Thoracic aorta (tissue), 2 donors: ENCODE measurements at regions not wholly inside any gene's neighbourhood (a gene's known extent, or its start where the extent isn't known, plus 50 kb on each side); places are given as distances from the start of the nearest gene placed in this dataset.
"Not testable (repeated sequence)": the region's sequence is repeated elsewhere in the genome, so short reads cannot be mapped to it uniquely, and the experiment has no call there.

Experiments
- ATAC-seq: fragments of 150-250 bp; one replicate; pipeline ENCODE4 v1.8.0; 2017; ENCODE audit warnings: low read depth; ENCODE audit not compliant: insufficient number of reproducible peaks, low FRiP score
- DNase-seq: peaks from one replicate; pipeline ENCODE4 v3.0.0-alpha.2; 2020; ENCODE audit warnings: low spot score
- H3K27ac ChIP-seq, 2 donors: fragments of 200-600 bp; sonication (generic); 1 replicate in 1 of 2; 2 replicates in 1 of 2; pipeline ENCODE4 v1.5.1; 2016; ENCODE audit warnings: mild to moderate bottlenecking in 2 of 2, moderate library complexity in 2 of 2
- H3K27me3 ChIP-seq: fragments of 200-600 bp; sonication (generic); replicated peaks from 2 replicates; pipeline ENCODE4 v1.6.0; 2016; ENCODE audit warnings: mild to moderate bottlenecking; ENCODE audit not compliant: insufficient read depth
- H3K36me3 ChIP-seq: fragments of 200-600 bp; sonication (generic); one replicate; pipeline ENCODE4 v1.5.1; 2016
- H3K4me1 ChIP-seq, 2 donors: fragments of 200-600 bp; sonication (generic); 1 replicate in 1 of 2; 2 replicates in 1 of 2; pipeline versions ENCODE4 v1.5.1 to v1.6.0; 2016; ENCODE audit warnings: low read depth in 2 of 2, mild to moderate bottlenecking in 1 of 2; ENCODE audit not compliant: control insufficient read depth in 1 of 2
- H3K4me3 ChIP-seq: fragments of 200-600 bp; sonication (generic); 2 replicates; pipeline ENCODE4 v1.5.1; 2016; ENCODE audit warnings: mild to moderate bottlenecking
- H3K9me3 ChIP-seq: fragments of 200-600 bp; sonication (generic); 2 replicates; pipeline ENCODE4 v1.5.1; 2016
- TF ChIP-seq, protein P1 (sequence below): fragments of 200-600 bp; sonication (generic); IDR thresholded peaks from one replicate; pipeline ENCODE4 v1.5.1; 2019; ENCODE audit warnings: antibody characterized with exemption

DNA sequence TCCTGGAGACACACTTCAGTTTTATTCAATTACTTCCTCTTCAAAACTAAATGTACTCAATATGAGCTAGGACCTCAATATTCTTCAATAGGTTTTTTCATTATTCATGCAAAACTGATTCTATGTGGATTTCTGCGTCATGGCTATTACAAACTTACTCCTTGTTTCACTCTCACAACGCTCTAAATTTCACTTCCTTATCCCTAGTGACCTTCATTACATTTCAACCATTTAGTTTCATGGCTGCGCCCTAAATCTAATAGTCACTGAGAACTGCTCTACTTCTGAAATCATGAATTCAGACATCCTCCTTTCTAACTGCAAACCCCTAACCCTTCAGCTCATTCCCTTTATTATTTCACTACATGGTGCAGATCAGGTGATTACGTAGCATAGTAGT lies 93.9 kb downstream of the SLC25A46 start:
- no peaks in the 10 kb centered on the region for H3K9me3 ChIP-seq
- H3K27me3 ChIP-seq = no peaks in the 10 kb centered on the region
- H3K4me3 ChIP-seq = no peak overlapping the region
- no peak overlapping the region for H3K27ac ChIP-seq
- no peak for DNase-seq
- no peaks in the 10 kb centered on the region for H3K36me3 ChIP-seq
- TF ChIP-seq, protein P1, sequence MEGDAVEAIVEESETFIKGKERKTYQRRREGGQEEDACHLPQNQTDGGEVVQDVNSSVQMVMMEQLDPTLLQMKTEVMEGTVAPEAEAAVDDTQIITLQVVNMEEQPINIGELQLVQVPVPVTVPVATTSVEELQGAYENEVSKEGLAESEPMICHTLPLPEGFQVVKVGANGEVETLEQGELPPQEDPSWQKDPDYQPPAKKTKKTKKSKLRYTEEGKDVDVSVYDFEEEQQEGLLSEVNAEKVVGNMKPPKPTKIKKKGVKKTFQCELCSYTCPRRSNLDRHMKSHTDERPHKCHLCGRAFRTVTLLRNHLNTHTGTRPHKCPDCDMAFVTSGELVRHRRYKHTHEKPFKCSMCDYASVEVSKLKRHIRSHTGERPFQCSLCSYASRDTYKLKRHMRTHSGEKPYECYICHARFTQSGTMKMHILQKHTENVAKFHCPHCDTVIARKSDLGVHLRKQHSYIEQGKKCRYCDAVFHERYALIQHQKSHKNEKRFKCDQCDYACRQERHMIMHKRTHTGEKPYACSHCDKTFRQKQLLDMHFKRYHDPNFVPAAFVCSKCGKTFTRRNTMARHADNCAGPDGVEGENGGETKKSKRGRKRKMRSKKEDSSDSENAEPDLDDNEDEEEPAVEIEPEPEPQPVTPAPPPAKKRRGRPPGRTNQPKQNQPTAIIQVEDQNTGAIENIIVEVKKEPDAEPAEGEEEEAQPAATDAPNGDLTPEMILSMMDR = no peak
- ATAC-seq = no peak
- H3K4me1 ChIP-seq = no peaks in the 10 kb centered on the region

DNA sequence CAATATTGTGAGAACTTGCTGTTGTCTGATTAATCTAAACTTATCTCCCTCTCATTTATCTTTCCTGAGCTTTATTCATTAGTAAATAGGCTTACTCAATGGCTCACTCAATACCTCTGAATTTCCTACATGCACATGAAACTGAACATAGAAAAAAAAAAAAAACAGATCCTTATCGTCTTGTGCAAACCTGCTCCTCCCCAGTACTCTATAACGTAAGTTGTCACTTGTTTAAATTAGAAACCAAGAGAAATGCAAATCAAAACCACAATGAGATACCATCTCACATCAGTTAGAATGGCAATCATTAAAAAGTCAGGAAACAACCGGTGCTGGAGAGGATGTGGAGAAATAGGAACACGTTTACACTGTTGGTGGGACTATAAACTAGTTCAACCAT lies 96.1 kb downstream of the SLC25A46 start:
- not testable (repeated sequence) for H3K27me3 ChIP-seq, H3K36me3 ChIP-seq, DNase-seq, ATAC-seq, H3K9me3 ChIP-seq, H3K27ac ChIP-seq, H3K4me1 ChIP-seq, H3K4me3 ChIP-seq

DNA sequence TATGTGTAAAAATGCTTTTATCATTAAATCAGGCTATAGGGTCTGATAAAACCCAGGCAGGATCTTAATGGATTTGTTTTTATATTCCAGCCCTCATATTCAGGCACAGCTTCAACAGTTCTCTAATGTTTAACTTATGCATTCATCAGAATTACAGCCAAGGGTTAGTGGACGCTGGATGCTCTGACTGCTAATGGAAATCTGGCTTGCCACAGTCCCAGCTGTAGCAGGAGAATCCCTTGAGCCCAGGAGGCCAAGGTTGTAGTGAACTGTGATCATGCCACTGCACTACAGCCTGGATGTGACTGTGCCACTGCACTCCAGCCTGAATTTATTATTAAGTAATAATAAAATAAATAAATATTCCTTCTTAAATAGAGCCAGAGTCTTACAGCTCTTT lies 98.0 kb downstream of the SLC25A46 start:
- no peak overlapping the region for H3K27ac ChIP-seq
- TF ChIP-seq, protein P1 = no peak
- no peaks in the 10 kb centered on the region for H3K36me3 ChIP-seq
- no peak for DNase-seq
- no peak overlapping the region for H3K4me3 ChIP-seq
- H3K9me3 ChIP-seq = no peaks in the 10 kb centered on the region
- no peak for ATAC-seq
- no peaks in the 10 kb centered on the region for H3K27me3 ChIP-seq
- no peaks in the 10 kb centered on the region for H3K4me1 ChIP-seq

DNA sequence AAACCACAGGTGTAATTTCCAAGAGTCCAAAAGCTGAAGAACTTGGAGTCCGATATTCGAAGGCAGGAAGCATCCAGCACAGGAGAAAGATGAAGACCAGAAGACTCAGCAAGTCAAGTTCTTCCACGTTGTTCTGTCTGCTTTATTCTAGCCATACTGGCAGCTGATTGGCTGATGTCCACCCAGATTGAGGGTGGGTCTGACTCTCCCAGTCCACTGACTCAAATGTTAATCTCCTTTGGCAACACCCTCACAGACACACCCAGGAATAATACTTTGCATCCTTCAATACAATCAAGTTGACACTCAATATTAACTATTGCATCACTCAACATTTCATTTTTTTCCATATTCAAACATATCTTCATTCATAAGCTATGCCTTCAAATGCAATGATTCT lies 99.5 kb downstream of the SLC25A46 start:
- not testable (repeated sequence) for H3K9me3 ChIP-seq, H3K4me3 ChIP-seq, H3K36me3 ChIP-seq, H3K4me1 ChIP-seq, DNase-seq, H3K27me3 ChIP-seq, H3K27ac ChIP-seq, ATAC-seq

DNA sequence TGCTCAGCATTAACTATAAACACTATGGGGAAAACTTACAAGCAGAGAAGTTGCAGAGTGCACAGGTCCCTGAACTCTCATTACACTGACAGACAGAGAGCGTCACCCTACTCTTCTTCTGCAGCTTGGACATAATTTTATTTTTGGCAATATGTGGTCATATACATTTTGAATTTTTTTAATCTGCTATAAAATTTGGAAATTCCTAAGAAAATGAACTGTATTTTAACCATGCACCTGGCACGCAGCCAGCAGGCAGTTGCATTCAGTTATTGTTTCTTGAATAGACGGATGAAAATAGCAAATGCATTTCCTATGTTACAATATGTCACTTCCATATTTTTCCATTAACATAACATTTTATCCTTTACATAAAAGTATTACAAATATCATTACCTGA lies 100.2 kb downstream of the SLC25A46 start:
- no peak for ATAC-seq
- DNase-seq = no peak
- H3K4me3 ChIP-seq = no peak overlapping the region
- TF ChIP-seq, protein P1 = no peak
- H3K27ac ChIP-seq = no peak overlapping the region
- no peaks in the 10 kb centered on the region for H3K27me3 ChIP-seq
- H3K9me3 ChIP-seq = no peaks in the 10 kb centered on the region
- H3K36me3 ChIP-seq = no peaks in the 10 kb centered on the region
- no peaks in the 10 kb centered on the region for H3K4me1 ChIP-seq

DNA sequence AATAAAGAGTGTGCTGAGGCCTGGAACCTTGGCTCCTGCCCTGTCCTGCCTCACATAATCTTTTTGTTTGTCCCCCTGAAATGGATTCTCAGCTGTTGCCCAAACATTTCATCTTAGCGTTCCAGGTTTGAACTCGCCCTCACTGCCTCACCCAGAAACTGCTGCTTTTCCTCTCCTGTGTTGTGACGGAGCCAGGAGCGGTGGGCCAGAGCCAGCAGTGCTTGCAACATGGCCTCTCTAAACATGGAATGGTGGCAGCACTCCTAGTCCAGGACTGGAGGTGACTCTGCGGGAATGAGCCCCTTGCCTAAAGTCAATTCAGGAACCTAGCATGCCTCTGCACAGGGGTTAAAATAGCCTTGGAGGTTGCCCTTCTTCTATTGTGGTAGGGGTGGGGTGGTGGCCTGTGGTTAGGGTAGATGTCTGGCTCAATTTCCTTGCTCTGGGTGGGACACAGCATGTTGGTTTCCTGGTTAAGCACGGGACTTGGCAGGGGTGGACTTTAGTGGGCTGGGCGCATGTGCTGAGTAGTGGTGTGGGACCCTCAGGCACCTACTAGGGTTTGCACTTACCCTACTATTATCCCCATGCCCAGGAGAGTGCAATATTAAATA lies 101.6 kb downstream of the SLC25A46 start:
- H3K27ac ChIP-seq = no peak overlapping the region
- ATAC-seq (no peak), DNase-seq (no peak)
- H3K9me3 ChIP-seq = no peaks in the 10 kb centered on the region
- H3K36me3 ChIP-seq = no peaks in the 10 kb centered on the region
- H3K27me3 ChIP-seq = no peaks in the 10 kb centered on the region
- H3K4me3 ChIP-seq = no peak overlapping the region
- H3K4me1 ChIP-seq = no peaks in the 10 kb centered on the region
- TF ChIP-seq, protein P1 = no peak
